ENCODE measurements at regions not wholly inside any gene's neighbourhood (a gene's known extent, or its start where the extent isn't known, plus 50 kb on each side); places are given as distances from the start of the nearest gene placed in this dataset.

DNA sequence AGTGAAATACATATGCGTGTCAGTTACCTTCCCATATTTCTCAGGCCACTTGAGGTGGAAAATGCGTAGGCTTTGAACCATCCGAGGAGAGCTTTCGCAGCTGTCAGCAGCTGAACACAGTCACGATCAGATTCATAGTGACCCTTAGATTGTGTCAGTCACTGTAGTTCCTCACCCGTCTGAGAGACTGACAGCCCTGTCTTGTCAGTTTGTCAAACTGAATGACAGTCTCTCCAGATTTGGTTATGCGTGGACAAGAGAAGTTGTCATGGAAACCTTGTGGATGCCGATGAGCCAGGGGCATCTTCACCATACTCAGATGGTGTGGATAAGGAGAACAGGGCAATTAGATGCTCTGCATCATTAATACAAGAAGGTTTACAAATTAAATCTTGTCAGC lies 546.3 kb downstream of the TYW1 start:
- TF ChIP-seq CTCF (conservative IDR thresholded peaks at IDR 0.05) (no peak), ZFX (IDR thresholded peaks at IDR 0.05) (no peak)

Data from C4-2B (cell line).